ENCODE measurements at regions not wholly inside any gene's neighbourhood (a gene's known extent, or its start where the extent isn't known, plus 50 kb on each side); places are given as distances from the start of the nearest gene placed in this dataset.

DNA sequence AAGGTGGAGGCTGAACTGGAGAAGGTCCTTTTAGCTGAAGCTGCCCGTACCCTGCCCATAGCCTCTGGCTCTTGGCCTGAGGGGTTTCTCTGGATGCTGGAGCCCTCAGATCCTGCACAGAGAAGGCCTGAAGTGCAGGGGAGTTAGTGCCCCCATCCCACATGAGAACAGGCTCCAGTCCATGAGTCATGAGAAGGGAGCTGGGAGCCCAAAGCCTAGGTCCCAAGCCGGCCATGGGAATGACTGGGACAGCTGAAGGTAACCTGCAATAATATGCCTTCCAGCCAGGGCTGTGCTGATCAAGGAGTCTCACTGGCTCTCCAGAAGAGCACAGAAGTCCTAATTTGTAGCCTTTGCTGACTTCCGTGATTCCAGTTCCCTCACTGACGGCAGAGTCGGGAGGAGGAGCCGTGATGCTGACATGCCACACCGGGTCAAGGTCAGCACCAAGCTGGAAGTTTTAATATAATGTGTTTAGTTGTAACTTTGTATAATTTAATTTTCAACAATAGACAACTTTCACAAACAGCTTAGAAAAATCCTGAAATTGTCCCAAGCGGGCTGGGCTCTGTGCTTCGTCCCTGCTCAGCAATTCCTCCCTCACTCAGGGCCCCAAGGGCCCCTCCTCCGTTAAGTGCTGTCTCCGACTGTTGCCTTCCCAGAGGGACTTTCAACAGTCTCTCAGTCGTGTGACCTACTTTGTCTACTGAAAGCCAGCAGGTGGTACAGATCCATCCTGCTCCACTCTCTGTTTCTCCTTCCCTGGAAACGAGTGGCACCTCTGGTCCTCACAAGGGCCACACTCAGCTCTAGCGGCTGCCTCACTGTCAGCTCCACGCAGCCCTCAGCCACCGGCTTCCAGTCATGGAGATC is 387.8 kb downstream of the GADD45G start:
- Mint-ChIP-seq H3K36me3 (ENCODE audit: insufficient read depth, unreplicated experiment) (no peaks in the 10 kb centered on the region), H3K27ac (ENCODE audit: low read depth, unreplicated experiment) (no peak overlapping the region), H3K27me3 (ENCODE audit: insufficient read depth, unreplicated experiment) (no peaks in the 10 kb centered on the region), H3K4me3 (ENCODE audit: unreplicated experiment) (no peak overlapping the region), H3K9me3 (ENCODE audit: unreplicated experiment) (no peaks in the 10 kb centered on the region), H3K4me1 (ENCODE audit: insufficient read depth, unreplicated experiment) (no peaks in the 10 kb centered on the region)
- TF ChIP-seq, protein P1, sequence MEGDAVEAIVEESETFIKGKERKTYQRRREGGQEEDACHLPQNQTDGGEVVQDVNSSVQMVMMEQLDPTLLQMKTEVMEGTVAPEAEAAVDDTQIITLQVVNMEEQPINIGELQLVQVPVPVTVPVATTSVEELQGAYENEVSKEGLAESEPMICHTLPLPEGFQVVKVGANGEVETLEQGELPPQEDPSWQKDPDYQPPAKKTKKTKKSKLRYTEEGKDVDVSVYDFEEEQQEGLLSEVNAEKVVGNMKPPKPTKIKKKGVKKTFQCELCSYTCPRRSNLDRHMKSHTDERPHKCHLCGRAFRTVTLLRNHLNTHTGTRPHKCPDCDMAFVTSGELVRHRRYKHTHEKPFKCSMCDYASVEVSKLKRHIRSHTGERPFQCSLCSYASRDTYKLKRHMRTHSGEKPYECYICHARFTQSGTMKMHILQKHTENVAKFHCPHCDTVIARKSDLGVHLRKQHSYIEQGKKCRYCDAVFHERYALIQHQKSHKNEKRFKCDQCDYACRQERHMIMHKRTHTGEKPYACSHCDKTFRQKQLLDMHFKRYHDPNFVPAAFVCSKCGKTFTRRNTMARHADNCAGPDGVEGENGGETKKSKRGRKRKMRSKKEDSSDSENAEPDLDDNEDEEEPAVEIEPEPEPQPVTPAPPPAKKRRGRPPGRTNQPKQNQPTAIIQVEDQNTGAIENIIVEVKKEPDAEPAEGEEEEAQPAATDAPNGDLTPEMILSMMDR (IDR thresholded peaks at IDR 0.05; ENCODE audit: unreplicated experiment): no peak
- no TSS peak for BruUV-seq (replicated peaks)
- CTCF ChIA-PET: interaction anchor here (0.6 to 1.9 kb wide), 4 partner anchors 149 to 389 kb away, joined by 3 to 9 read pairs (median 4); no protein-coding TSS in a partner anchor
- no peak for DNase-seq (ENCODE audit: unreplicated experiment)
- intact Hi-C loops (cut with micrococcal nuclease): no loop called here
- POLR2A ChIA-PET: interaction anchor here (1.0 to 1.8 kb wide), 2 partner anchors 8 to 23 kb away, joined by 3 to 6 read pairs; no protein-coding TSS in a partner anchor

DNA sequence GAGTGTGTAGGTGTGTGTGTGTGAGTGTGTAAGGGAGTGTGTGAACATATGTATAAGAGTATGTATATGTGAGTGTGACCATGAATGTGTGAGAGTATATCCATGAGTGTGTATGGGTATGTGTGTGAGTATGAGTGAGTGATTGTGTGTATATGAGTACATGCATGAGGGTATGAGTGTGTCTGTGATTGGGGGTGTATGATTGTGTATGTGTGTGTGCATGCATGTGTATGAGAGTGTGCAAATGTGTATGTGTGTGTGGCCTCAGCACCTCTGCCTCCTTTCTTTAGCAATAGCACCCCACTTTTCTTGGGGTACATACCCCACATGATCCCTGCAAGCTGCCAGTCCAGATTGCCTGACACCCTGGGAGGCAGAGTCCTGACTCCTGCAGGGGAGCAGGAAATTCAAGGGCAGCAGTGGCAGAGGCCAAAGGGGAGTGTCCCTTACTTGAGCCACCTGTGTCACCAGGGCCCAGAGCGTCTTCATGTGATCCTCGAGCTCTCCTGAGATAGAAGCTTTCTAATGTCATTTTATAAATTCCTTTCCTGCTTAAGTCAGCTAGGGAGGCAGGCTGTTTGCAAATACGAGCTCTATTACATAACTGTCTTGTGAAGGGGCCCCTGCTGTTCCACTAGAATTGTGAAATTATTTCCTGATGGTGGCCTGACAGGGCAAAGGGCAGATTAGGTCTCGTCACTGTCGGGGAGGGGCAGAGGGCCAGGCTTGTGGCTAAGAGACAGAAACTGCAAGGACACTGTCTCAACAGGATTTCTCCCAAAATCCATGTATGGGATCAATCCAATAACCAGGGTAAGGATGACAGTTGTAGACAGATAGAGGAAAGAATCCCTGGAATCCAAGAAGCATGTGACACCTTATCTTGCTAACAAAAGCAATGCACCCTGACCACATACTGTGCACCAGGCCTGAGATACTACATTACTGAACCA is 389.1 kb downstream of the GADD45G start:
- ChIA-PET POLR2A (interaction anchor here (1.0 kb wide), 1 partner anchor 11 kb away, joined by 3 read pairs; no protein-coding TSS in a partner anchor), CTCF (interaction anchor here (0.7 to 1.7 kb wide), 3 partner anchors 50 to 117 kb away, joined by 3 to 4 read pairs (median 4); no protein-coding TSS in a partner anchor)
- TF ChIP-seq, protein P1 (IDR thresholded peaks at IDR 0.05; ENCODE audit: unreplicated experiment): no peak
- Mint-ChIP-seq H3K9me3 (ENCODE audit: unreplicated experiment) (no peaks in the 10 kb centered on the region), H3K27me3 (ENCODE audit: insufficient read depth, unreplicated experiment) (no peaks in the 10 kb centered on the region), H3K4me1 (ENCODE audit: insufficient read depth, unreplicated experiment) (no peaks in the 10 kb centered on the region), H3K36me3 (ENCODE audit: insufficient read depth, unreplicated experiment) (no peaks in the 10 kb centered on the region), H3K27ac (ENCODE audit: low read depth, unreplicated experiment) (no peak overlapping the region), H3K4me3 (ENCODE audit: unreplicated experiment) (no peak overlapping the region)
- DNase-seq (ENCODE audit: unreplicated experiment): peak; percentile 19
- intact Hi-C loops (cut with micrococcal nuclease): no loop called here
- no TSS peak for BruUV-seq (replicated peaks)

DNA sequence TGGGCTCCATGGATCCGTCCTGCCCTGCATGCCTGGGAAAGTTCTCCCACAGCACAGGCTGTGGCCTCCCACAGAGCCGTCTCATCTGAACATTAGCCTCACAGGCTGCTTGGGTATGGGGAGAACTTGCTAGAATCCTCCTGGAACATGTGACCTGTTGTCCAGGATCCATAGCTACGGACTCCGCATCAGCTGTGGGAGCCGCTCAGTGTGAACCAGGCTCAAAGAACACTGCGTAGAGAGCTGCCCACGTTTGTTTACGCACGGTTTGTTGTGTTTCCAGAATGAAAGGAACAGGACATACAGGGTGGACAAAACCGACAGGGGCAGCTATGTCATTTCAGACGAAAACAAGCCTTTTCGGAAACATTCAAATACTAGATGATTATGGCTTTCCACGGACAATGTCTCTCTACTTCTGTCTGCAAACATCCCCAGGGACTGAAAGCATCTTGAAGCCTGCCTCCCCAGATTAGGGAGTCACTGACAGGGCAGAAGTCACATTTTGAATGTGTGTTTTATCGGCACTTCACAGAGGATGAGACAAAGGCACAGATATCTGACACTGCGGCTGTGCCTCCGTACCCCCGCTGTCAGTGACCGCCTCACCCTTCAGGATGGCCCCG is 390.3 kb downstream of the GADD45G start:
- H3K36me3 Mint-ChIP-seq (ENCODE audit: insufficient read depth, unreplicated experiment): no peaks in the 10 kb centered on the region
- H3K4me3 Mint-ChIP-seq (ENCODE audit: unreplicated experiment): no peak overlapping the region
- TF ChIP-seq, protein P1 (IDR thresholded peaks at IDR 0.05; ENCODE audit: unreplicated experiment): no peak
- intact Hi-C loops (cut with micrococcal nuclease): loop anchor here (5.0 kb wide), 1 partner anchor 107 kb away; no protein-coding TSS in a partner anchor
- H3K4me1 Mint-ChIP-seq (ENCODE audit: insufficient read depth, unreplicated experiment): peaks cover 2% of the 10 kb centered on the region
- H3K27ac Mint-ChIP-seq (ENCODE audit: low read depth, unreplicated experiment): no peak overlapping the region
- H3K9me3 Mint-ChIP-seq (ENCODE audit: unreplicated experiment): no peaks in the 10 kb centered on the region
- H3K27me3 Mint-ChIP-seq (ENCODE audit: insufficient read depth, unreplicated experiment): no peaks in the 10 kb centered on the region
- ChIA-PET POLR2A (interaction anchor here (0.5 to 0.7 kb wide), 2 partner anchors 25 to 292 kb away, joined by 3 to 4 read pairs; no protein-coding TSS in a partner anchor), CTCF (interaction anchor here (0.7 to 1.7 kb wide), 6 partner anchors 11 to 394 kb away, joined by 3 to 5 read pairs (median 4); no protein-coding TSS in a partner anchor)
- DNase-seq (ENCODE audit: unreplicated experiment): no peak
- BruUV-seq (replicated peaks): no TSS peak

All from MCF 10A (cell line).